HepG2 (cell line): ENCODE measurements at regions not wholly inside any gene's neighbourhood (a gene's known extent, or its start where the extent isn't known, plus 50 kb on each side); places are given as distances from the start of the nearest gene placed in this dataset.

Experiments
- ATAC-seq: fragments of 200-7000 bp; cut with Tn5 transposase; 3 replicates; pipeline ENCODE4 v1.9.1; 2020; ENCODE audit warnings: mild to moderate bottlenecking, moderate library complexity
- BruUV-seq: library from RNA; stranded (reverse); fragments of 400-500 nt; replicated peaks from 2 replicates; lab custom pipeline; 2021; lab: Mats Ljungman, UMichigan
- CTCF ChIA-PET: fragments of 300-600 bp; formaldehyde crosslinking; extraction: SDS; loops from one replicate; lab custom pipeline; 2021; ENCODE audit warnings: low total read pairs, inconsistent platforms, low intra/inter-chr PET ratio; lab: Yijun Ruan, JAX
- POLR2A ChIA-PET: fragments of 350-600 bp; sonication (Branson Sonifier 250); formaldehyde crosslinking; loops from one replicate; lab custom pipeline; 2020; ENCODE audit warnings: antibody characterized with exemption, inconsistent platforms; lab: Yijun Ruan, JAX
- DNase-seq: peaks from one replicate; pipeline ENCODE4 v3.0.0-alpha.2; 2015; ENCODE audit warnings: low spot score
- FAIRE-seq: peaks from 3 replicates; lab custom pipeline; 2011; peaks lifted over from hg19 to GRCh38; lab: Jason Lieb, UNC
- H2AFZ ChIP-seq: one replicate; pipeline ENCODE4 v1.6.1; 2011; ENCODE audit warnings: low read length, inconsistent platforms
- H3K27ac ChIP-seq: fragments of 300-600 bp; 3 replicates; pipeline ENCODE4 v1.8.0; 2011; ENCODE audit warnings: mixed run types, mild to moderate bottlenecking, mixed read lengths, low read length, inconsistent platforms; ENCODE audit not compliant: insufficient read depth; ENCODE audit errors: extremely low read length
- H3K27me3 ChIP-seq, 2 experiments: fragments of 200-600 bp in 1 of 2; 2 replicates in 1 of 2; 3 replicates in 1 of 2; pipeline versions ENCODE4 v1.6.0 to v1.8.0; 2011; ENCODE audit warnings: low read length in 2 of 2, mild to moderate bottlenecking in 2 of 2, moderate library complexity in 2 of 2, inconsistent platforms in 1 of 2; ENCODE audit not compliant: insufficient read depth in 2 of 2, control insufficient read depth in 1 of 2
- H3K36me3 ChIP-seq, 2 experiments: fragments of 200-600 bp in 1 of 2; replicated peaks in 1 of 2; 2 replicates in 1 of 2; 3 replicates in 1 of 2; pipeline versions ENCODE4 v1.5.1 to v1.8.0; 2011; ENCODE audit warnings: low read length in 2 of 2, inconsistent platforms in 1 of 2; ENCODE audit not compliant: insufficient read depth in 2 of 2, control insufficient read depth in 1 of 2
- H3K4me1 ChIP-seq: 2 replicates; pipeline ENCODE4 v1.5.1; 2012; ENCODE audit warnings: low read length, inconsistent platforms; ENCODE audit not compliant: insufficient read depth
- H3K4me2 ChIP-seq: 2 replicates; pipeline ENCODE4 v1.6.0; 2011; ENCODE audit warnings: low read depth, low read length, inconsistent platforms
- H3K4me3 ChIP-seq, 3 experiments: fragments of 200-600 bp in 1 of 3; sonication (generic), shearing (Covaris generic) in 1 of 3; replicated peaks in 1 of 3; 2 replicates each; pipeline ENCODE4 v1.5.1; 2011 to 2016; ENCODE audit warnings: low read length in 3 of 3, inconsistent platforms in 2 of 3, low read depth in 2 of 3, mild to moderate bottlenecking in 2 of 3, control low read depth in 1 of 3, mixed read lengths in 1 of 3; ENCODE audit not compliant: insufficient read depth in 1 of 3
- H3K79me2 ChIP-seq: one replicate; pipeline ENCODE4 v1.6.1; 2011; ENCODE audit warnings: low read length, inconsistent platforms; ENCODE audit not compliant: insufficient read depth
- H3K9ac ChIP-seq: 2 replicates; pipeline ENCODE4 v1.6.0; 2011; ENCODE audit warnings: mild to moderate bottlenecking, low read depth, low read length, inconsistent platforms; ENCODE audit not compliant: insufficient read depth
- H3K9me3 ChIP-seq: 2 replicates; pipeline ENCODE4 v1.5.1; 2012; ENCODE audit warnings: mild to moderate bottlenecking, low read length
- H4K20me1 ChIP-seq: 2 replicates; pipeline ENCODE4 v1.6.0; 2011; ENCODE audit warnings: inconsistent platforms, mild to moderate bottlenecking, low read length, moderate library complexity; ENCODE audit not compliant: insufficient read depth
- ASH2L ChIP-seq: fragments of 300-600, 200-600 bp; sonication (generic); IDR thresholded peaks from 2 replicates; pipeline ENCODE4 v1.7.0; 2017; ENCODE audit warnings: low read depth, mild to moderate bottlenecking, moderate library complexity, mixed read lengths, low read length; ENCODE audit not compliant: insufficient read length
- CCAR2 ChIP-seq: fragments of 200-400 bp; formaldehyde crosslinking; optimal IDR thresholded peaks from 2 replicates; pipeline ENCODE3; 2018; ENCODE audit warnings: low read depth, mild to moderate bottlenecking, low read length, moderate library complexity
- CENPT ChIP-seq: sonication (generic); formaldehyde crosslinking; IDR thresholded peaks from 2 replicates; pipeline ENCODE4 v1.8.0; 2022; ENCODE audit warnings: low read depth, mild to moderate bottlenecking, moderate library complexity, missing genetic modification reagents
- EEA1 ChIP-seq: sonication (generic); formaldehyde crosslinking; IDR thresholded peaks from 2 replicates; pipeline ENCODE4 v1.5.1; 2020; ENCODE audit warnings: mild to moderate bottlenecking, missing genetic modification reagents, borderline replicate concordance
- GTF3A ChIP-seq: sonication (generic); formaldehyde crosslinking; conservative IDR thresholded peaks from 2 replicates; pipeline ENCODE4 v1.4.0; 2020; ENCODE audit warnings: mild to moderate bottlenecking, missing genetic modification reagents
- RBAK ChIP-seq: sonication (generic); formaldehyde crosslinking; IDR thresholded peaks from 2 replicates; pipeline ENCODE4 v1.5.1; 2020; ENCODE audit warnings: mild to moderate bottlenecking, missing genetic modification reagents
- SNRNP70 ChIP-seq: fragments of 200-400 bp; formaldehyde crosslinking; IDR thresholded peaks from 2 replicates; pipeline ENCODE4 v1.6.1; 2017; ENCODE audit warnings: mild to moderate bottlenecking, low read depth, low read length, moderate library complexity
- ZC3H13 ChIP-seq: sonication (generic); formaldehyde crosslinking; IDR thresholded peaks from 2 replicates; pipeline ENCODE4 v1.8.1; 2023; ENCODE audit warnings: mild to moderate bottlenecking, missing genetic modification reagents, moderate library complexity
- ZNF296 ChIP-seq: sonication (generic); formaldehyde crosslinking; conservative IDR thresholded peaks from 2 replicates; pipeline ENCODE4 v1.5.0; 2020; ENCODE audit warnings: mild to moderate bottlenecking, missing genetic modification reagents
- ZNF672 ChIP-seq: sonication (generic); formaldehyde crosslinking; IDR thresholded peaks from 2 replicates; pipeline ENCODE4 v1.8.1; 2022; ENCODE audit warnings: missing genetic modification reagents
- WGBS: methylation state at CpG from one replicate; pipeline ENCODE4 v1.1.6; 2017; ENCODE audit warnings: low lambda C conversion rate; 5-methylcytosine and 5-hydroxymethylcytosine counted together
- in situ Hi-C: cut with HindIII; loops from 2 replicates; pipeline ENCODE4 v1.10.0; 2017; ENCODE audit warnings: low pct_unique_long_range_greater_than_20kb; ENCODE audit not compliant: extremely low pct_ligation_motif_present
- intact Hi-C: fragments of 100-400 bp; cut with micrococcal nuclease; formaldehyde crosslinking; loops from one replicate; pipeline ENCODE4 v1.10.0; 2022; ENCODE audit not compliant: unreplicated experiment
- TF ChIP-seq, protein P1 (sequence below), 2 experiments: sonication (generic) in 1 of 2; formaldehyde crosslinking in 1 of 2; IDR thresholded peaks; 2 replicates each; pipeline versions ENCODE4 v1.4.0 to v1.6.1; 2016 to 2020; ENCODE audit warnings: borderline replicate concordance in 1 of 2, low read depth in 1 of 2, mild to moderate bottlenecking in 1 of 2, missing genetic modification reagents in 1 of 2
- TF ChIP-seq, protein P2 (sequence below): sonication (generic); formaldehyde crosslinking; conservative IDR thresholded peaks from 2 replicates; pipeline ENCODE4 v1.4.0; 2020; ENCODE audit warnings: missing genetic modification reagents
- TF ChIP-seq, protein P3 (sequence below): sonication (generic); formaldehyde crosslinking; IDR thresholded peaks from 2 replicates; pipeline ENCODE4 v1.9.0; 2021; ENCODE audit warnings: missing genetic modification reagents, borderline replicate concordance
- TF ChIP-seq, protein P4 (sequence below): sonication (generic); formaldehyde crosslinking; IDR thresholded peaks from 2 replicates; pipeline ENCODE4 v1.5.0; 2020; ENCODE audit warnings: missing genetic modification reagents
- TF ChIP-seq, protein P5 (sequence below): sonication (generic); formaldehyde crosslinking; conservative IDR thresholded peaks from 2 replicates; pipeline ENCODE4 v1.4.0; 2020; ENCODE audit warnings: missing genetic modification reagents

DNA sequence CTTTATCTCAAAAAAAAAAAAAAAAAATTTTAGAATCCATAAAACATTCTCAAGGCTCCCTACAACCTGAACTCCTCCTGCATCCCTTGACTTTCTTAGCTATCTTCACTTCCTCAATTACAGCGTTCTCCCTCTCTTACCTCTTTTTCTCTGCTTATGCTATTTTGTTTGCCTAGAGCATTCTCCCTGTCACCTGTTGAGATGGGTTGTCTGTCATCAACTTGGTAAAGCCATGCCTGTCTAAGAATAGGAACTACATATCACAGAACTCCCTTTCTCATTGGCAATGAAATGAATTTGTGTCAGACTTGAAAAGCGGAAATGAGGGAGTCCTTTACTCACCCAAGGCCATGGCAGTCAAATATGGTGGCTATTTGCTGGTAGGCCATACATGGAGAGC lies 129.6 kb upstream of the CACHD1 start:
- no peak overlapping the region for H3K9ac ChIP-seq
- H3K9me3 ChIP-seq, result no peaks in the 10 kb centered on the region
- H4K20me1 ChIP-seq, result no peaks in the 10 kb centered on the region
- ATAC-seq, result no peak
- no peak overlapping the region for H2AFZ ChIP-seq
- in situ Hi-C loops, result no loop called here
- ChIA-PET POLR2A (no interaction called here), CTCF (no interaction called here)
- 36% methylated on average over 2 of the region's 2 CpGs for WGBS
- no peaks in the 10 kb centered on the region for H3K79me2 ChIP-seq
- no peak for FAIRE-seq
- no peaks in the 10 kb centered on the region for H3K27me3 ChIP-seq
- intact Hi-C loops, result no loop called here
- no TSS peak for BruUV-seq
- H3K36me3 ChIP-seq, result no peaks in the 10 kb centered on the region
- DNase-seq, result no peak
- H3K4me1 ChIP-seq, result no peaks in the 10 kb centered on the region
- no peak overlapping the region for H3K4me3 ChIP-seq
- H3K27ac ChIP-seq, result no peak overlapping the region
- no peak overlapping the region for H3K4me2 ChIP-seq
- TF ChIP-seq, protein P1, sequence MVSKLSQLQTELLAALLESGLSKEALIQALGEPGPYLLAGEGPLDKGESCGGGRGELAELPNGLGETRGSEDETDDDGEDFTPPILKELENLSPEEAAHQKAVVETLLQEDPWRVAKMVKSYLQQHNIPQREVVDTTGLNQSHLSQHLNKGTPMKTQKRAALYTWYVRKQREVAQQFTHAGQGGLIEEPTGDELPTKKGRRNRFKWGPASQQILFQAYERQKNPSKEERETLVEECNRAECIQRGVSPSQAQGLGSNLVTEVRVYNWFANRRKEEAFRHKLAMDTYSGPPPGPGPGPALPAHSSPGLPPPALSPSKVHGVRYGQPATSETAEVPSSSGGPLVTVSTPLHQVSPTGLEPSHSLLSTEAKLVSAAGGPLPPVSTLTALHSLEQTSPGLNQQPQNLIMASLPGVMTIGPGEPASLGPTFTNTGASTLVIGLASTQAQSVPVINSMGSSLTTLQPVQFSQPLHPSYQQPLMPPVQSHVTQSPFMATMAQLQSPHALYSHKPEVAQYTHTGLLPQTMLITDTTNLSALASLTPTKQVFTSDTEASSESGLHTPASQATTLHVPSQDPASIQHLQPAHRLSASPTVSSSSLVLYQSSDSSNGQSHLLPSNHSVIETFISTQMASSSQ (IDR thresholded peaks at IDR 0.05; ENCODE audit: low read depth), result no peak
- TF ChIP-seq, protein P1 (CRISPR knock-in tag; IDR thresholded peaks at IDR 0.05; ENCODE audit: borderline replicate concordance), result no peak
- TF ChIP-seq, protein P2, sequence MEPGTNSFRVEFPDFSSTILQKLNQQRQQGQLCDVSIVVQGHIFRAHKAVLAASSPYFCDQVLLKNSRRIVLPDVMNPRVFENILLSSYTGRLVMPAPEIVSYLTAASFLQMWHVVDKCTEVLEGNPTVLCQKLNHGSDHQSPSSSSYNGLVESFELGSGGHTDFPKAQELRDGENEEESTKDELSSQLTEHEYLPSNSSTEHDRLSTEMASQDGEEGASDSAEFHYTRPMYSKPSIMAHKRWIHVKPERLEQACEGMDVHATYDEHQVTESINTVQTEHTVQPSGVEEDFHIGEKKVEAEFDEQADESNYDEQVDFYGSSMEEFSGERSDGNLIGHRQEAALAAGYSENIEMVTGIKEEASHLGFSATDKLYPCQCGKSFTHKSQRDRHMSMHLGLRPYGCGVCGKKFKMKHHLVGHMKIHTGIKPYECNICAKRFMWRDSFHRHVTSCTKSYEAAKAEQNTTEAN, result no peak
- TF ChIP-seq CENPT (CRISPR knock-in tag) (no peak), ZNF296 (no peak), ASH2L (no peak), CCAR2 (no peak), GTF3A (CRISPR knock-in tag) (no peak), ZC3H13 (no peak), RBAK (CRISPR knock-in tag) (no peak), EEA1 (CRISPR knock-in tag) (no peak), ZNF672 (no peak), SNRNP70 (no peak)
- TF ChIP-seq, protein P3, sequence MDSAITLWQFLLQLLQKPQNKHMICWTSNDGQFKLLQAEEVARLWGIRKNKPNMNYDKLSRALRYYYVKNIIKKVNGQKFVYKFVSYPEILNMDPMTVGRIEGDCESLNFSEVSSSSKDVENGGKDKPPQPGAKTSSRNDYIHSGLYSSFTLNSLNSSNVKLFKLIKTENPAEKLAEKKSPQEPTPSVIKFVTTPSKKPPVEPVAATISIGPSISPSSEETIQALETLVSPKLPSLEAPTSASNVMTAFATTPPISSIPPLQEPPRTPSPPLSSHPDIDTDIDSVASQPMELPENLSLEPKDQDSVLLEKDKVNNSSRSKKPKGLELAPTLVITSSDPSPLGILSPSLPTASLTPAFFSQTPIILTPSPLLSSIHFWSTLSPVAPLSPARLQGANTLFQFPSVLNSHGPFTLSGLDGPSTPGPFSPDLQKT, result no peak
- TF ChIP-seq, protein P4, sequence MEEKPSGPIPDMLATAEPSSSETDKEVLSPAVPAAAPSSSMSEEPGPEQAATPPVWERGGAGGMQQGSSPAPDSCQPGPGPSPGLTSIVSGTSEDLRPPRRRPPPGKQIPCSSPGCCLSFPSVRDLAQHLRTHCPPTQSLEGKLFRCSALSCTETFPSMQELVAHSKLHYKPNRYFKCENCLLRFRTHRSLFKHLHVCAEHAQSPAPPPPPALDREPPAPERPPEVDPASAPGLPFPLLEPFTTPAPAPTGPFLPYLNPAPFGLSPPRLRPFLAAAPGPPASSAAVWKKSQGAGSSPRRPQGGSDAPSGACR (CRISPR knock-in tag), result no peak
- TF ChIP-seq, protein P5, sequence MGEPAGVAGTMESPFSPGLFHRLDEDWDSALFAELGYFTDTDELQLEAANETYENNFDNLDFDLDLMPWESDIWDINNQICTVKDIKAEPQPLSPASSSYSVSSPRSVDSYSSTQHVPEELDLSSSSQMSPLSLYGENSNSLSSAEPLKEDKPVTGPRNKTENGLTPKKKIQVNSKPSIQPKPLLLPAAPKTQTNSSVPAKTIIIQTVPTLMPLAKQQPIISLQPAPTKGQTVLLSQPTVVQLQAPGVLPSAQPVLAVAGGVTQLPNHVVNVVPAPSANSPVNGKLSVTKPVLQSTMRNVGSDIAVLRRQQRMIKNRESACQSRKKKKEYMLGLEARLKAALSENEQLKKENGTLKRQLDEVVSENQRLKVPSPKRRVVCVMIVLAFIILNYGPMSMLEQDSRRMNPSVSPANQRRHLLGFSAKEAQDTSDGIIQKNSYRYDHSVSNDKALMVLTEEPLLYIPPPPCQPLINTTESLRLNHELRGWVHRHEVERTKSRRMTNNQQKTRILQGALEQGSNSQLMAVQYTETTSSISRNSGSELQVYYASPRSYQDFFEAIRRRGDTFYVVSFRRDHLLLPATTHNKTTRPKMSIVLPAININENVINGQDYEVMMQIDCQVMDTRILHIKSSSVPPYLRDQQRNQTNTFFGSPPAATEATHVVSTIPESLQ (CRISPR knock-in tag), result no peak
